ENCODE measurements at regions not wholly inside any gene's neighbourhood (a gene's known extent, or its start where the extent isn't known, plus 50 kb on each side); places are given as distances from the start of the nearest gene placed in this dataset.

DNA sequence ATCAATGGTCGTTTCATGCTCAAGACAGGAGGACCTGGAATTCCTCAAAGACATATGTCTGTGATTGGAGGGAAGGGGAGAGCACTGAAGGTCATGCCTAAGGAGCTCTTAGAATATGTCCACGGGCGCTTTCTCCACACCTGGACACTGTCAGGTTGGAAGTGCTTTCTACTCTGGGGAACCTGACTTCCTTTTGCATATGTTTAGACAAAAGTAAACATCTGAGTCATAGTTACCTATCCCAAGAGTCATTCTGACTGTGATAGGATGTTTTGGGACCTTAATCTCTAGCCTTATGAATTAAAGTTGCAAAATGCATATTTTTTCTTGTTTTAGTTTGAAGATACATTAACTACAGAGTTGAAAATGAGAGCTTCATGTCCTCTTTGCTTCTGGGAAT, 251.7 kb downstream of the KLF6 start:
- no peak for DNase-seq (ENCODE audit: extremely low read depth, low read depth)
- TF ChIP-seq, protein P1, sequence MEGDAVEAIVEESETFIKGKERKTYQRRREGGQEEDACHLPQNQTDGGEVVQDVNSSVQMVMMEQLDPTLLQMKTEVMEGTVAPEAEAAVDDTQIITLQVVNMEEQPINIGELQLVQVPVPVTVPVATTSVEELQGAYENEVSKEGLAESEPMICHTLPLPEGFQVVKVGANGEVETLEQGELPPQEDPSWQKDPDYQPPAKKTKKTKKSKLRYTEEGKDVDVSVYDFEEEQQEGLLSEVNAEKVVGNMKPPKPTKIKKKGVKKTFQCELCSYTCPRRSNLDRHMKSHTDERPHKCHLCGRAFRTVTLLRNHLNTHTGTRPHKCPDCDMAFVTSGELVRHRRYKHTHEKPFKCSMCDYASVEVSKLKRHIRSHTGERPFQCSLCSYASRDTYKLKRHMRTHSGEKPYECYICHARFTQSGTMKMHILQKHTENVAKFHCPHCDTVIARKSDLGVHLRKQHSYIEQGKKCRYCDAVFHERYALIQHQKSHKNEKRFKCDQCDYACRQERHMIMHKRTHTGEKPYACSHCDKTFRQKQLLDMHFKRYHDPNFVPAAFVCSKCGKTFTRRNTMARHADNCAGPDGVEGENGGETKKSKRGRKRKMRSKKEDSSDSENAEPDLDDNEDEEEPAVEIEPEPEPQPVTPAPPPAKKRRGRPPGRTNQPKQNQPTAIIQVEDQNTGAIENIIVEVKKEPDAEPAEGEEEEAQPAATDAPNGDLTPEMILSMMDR (IDR thresholded peaks at IDR 0.05; ENCODE audit: low read depth, low read length) = no peak

DNA sequence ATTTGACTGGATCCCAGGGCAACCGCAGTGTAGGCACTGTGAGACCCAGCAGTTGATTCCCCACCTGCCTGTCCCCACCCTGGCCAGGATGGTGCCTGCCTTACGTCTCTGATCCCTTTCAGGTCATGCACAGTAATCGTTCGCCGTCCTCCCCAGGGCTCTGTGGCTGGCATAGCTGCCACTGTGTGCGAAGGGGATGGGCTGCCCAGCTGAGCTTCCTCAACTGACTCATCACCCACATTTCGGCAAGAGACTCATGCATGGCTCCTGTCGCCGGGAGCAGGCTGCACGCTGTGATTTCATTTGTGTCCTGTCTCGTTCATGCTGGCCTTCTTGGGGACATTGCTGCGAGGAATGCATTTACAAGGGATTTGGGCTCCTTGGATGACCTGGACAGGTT, 252.4 kb downstream of the KLF6 start:
- no peak for DNase-seq (ENCODE audit: extremely low read depth, low read depth)
- TF ChIP-seq, protein P1 (IDR thresholded peaks at IDR 0.05; ENCODE audit: low read depth, low read length) = no peak

DNA sequence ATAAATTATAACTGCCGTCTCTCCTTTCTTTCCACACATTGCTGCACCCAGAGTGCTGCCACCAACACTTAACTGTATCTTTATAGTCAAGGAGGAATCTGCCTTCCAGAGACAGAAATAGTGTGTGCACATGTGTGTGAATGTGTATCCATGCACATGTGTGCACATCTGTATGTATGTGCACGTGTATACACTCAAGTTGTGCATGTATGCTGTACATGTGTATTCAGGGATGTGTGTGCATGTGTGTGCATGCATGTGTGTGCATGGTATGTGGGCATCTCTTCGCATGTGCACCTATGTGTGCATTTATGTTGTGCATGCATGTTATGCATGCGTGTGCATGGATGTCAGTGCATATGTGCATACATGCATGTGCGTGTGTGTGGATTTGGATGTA, 253.3 kb downstream of the KLF6 start:
- no peak for DNase-seq (ENCODE audit: extremely low read depth, low read depth)
- TF ChIP-seq, protein P1 (IDR thresholded peaks at IDR 0.05; ENCODE audit: low read depth, low read length) = no peak

DNA sequence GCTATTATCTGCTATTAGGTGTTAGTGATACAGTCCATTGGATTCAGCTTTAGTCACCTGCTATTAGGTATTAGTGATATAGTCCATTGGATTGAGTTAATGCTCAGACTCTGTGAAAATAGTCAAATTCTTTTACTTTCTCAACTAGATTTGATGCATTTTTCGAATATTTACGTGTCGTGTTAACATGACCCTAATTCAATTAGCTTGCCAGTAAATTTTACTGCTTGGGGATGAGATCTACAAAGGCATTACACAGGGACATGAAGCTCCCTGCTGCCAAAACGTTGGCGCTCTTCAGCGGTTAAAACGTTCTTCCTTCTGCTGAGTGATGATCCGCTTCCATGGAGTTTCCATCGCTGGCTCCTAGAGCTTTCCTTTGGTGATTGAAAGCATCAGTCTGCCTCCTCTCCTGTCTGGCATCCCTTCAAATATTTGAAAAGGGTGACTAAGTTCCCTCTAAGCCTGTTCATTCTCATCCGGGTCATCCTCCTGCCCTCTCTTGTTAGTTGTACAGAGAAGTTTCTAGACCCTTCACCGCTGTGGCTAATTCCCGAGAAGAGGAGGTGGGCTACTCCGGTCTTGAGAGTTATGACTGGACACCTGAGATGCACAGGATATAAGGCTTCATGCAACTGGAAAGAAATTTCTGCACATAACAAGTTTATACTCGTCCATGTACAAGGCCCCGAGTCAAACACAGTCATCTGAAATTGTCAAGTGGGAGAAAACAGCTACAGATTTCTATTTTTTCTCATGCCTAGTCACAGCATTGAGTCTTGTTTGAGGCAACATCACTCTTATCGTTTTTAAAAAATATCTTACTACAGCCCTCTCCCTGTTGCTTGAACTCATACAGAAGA, 254.0 kb downstream of the KLF6 start:
- no peak for DNase-seq (ENCODE audit: extremely low read depth, low read depth)
- TF ChIP-seq, protein P1 (IDR thresholded peaks at IDR 0.05; ENCODE audit: low read depth, low read length) = no peak

DNA sequence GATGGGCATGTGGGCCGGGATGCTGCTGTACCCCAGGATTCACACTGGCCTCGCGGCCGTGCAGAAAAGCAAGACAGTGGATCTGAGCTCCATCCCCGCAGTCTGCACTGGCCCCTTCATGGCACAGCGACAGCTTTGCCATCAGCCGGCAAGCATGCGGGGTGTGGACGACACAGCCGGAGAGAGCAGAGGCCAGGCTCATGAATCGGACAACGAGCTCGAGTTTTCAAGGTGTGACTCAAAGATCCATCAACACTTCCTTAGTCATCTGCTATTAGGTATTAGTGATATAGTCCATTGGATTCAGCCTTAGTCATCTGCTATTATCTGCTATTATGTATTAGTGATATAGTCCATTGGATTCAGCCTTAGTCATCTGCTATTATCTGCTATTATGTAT, 254.7 kb downstream of the KLF6 start:
- DNase-seq (ENCODE audit: extremely low read depth, low read depth) = no peak
- TF ChIP-seq, protein P1 (IDR thresholded peaks at IDR 0.05; ENCODE audit: low read depth, low read length) = no peak

DNA sequence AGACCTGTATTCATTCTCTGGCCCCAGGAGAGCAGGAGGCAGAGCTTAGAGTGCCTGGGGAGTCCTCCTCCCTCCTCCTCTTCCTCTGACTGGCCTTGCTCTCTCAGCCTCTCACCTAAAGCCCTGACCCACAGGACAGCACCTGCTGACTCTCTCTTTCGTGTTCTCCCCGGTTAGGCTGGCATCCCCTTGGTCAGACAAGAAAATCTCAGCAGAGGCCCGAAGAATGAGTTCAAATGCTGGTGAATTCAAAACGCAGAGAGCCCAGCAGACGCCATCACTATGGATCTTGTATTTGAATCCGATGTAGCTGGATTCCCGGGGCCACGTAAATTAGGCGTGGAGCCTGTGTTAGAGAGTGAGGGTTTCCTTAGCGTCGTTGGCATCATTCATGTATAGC, 255.3 kb downstream of the KLF6 start:
- DNase-seq (ENCODE audit: extremely low read depth, low read depth) = no peak
- TF ChIP-seq, protein P1 (IDR thresholded peaks at IDR 0.05; ENCODE audit: low read depth, low read length) = no peak

DNA sequence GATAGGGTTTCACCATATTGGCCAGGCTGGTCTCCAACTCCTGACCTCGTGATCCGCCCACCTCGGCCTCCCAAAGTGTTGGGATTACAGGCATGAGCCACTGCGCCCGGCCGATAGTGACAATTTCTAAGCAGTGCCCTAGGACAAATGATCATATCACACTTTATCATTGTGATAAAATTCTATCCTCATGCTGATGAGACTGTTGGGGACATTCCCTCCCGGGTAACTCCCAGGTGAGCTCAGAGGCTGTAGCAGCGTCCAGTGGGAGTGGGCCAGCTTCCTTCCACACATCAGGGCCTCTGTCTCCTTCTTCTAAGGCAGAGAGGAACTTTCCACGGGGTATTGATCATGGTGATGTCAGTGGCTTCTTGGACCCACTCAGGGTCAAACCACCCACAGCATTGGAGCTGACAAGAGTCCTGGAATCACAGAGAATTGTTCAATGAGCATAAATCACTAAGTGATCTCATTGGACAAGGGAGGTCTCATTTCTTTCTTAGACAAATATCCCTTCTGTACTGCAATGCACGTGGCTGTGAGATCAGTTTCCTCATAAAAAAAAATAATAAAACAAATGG, 256.1 kb downstream of the KLF6 start:
- DNase-seq (ENCODE audit: extremely low read depth, low read depth) = no peak
- TF ChIP-seq, protein P1 (IDR thresholded peaks at IDR 0.05; ENCODE audit: low read depth, low read length) = no peak
